H9 (cell line): ENCODE measurements at regions not wholly inside any gene's neighbourhood (a gene's known extent, or its start where the extent isn't known, plus 50 kb on each side); places are given as distances from the start of the nearest gene placed in this dataset.
A peak's percentile ranks its signal among the peaks of the same experiment; 100 is the strongest.
"Not testable (repeated sequence)": the region's sequence is repeated elsewhere in the genome, so short reads cannot be mapped to it uniquely, and the experiment has no call there.

Experiments
- DNase-seq: peaks from one replicate; pipeline ENCODE4 v3.0.0-alpha.2; 2017
- H2AFZ ChIP-seq: one replicate; pipeline ENCODE4 v1.6.1; 2013; ENCODE audit warnings: mild to moderate bottlenecking, low read length, control low read depth, moderate library complexity
- H2AK5ac ChIP-seq: 2 replicates; pipeline ENCODE4 v1.6.1; 2013; ENCODE audit warnings: low read length, control low read depth, mixed read lengths; ENCODE audit not compliant: insufficient read length
- H2BK120ac ChIP-seq: one replicate; pipeline ENCODE4 v1.6.1; 2013; ENCODE audit warnings: low read depth, mild to moderate bottlenecking, low read length, control low read depth, inconsistent platforms; ENCODE audit not compliant: poor library complexity, severe bottlenecking
- H2BK12ac ChIP-seq: 2 replicates; pipeline ENCODE4 v1.6.1; 2013; ENCODE audit warnings: low read length, control low read depth, mixed read lengths, low read depth; ENCODE audit not compliant: insufficient read length
- H2BK15ac ChIP-seq: 2 replicates; pipeline ENCODE4 v1.6.1; 2013; ENCODE audit warnings: low read depth, low read length, control low read depth
- H2BK20ac ChIP-seq: one replicate; pipeline ENCODE4 v1.6.1; 2013; ENCODE audit warnings: low read depth, mild to moderate bottlenecking, low read length, control low read depth, inconsistent platforms; ENCODE audit not compliant: poor library complexity, severe bottlenecking
- H2BK5ac ChIP-seq: 2 replicates; pipeline ENCODE4 v1.6.1; 2013; ENCODE audit warnings: low read length, control low read depth, mixed read lengths; ENCODE audit not compliant: insufficient read length
- H3K14ac ChIP-seq: 2 replicates; pipeline ENCODE4 v1.6.1; 2013; ENCODE audit warnings: low read length, control low read depth; ENCODE audit not compliant: insufficient read depth
- H3K18ac ChIP-seq: 2 replicates; pipeline ENCODE4 v1.6.1; 2013; ENCODE audit warnings: low read depth, mild to moderate bottlenecking, mixed read lengths, low read length, control low read depth; ENCODE audit not compliant: insufficient read length
- H3K23ac ChIP-seq: 2 replicates; pipeline ENCODE4 v1.6.1; 2013; ENCODE audit warnings: low read length, control low read depth, mixed read lengths, low read depth; ENCODE audit not compliant: insufficient read length
- H3K23me2 ChIP-seq: 2 replicates; pipeline ENCODE4 v1.6.1; 2013; ENCODE audit warnings: low read depth, mild to moderate bottlenecking, mixed read lengths, low read length, control low read depth; ENCODE audit not compliant: insufficient read length, poor library complexity, severe bottlenecking
- H3K27ac ChIP-seq: 2 replicates; pipeline ENCODE4 v1.5.1; 2013; ENCODE audit warnings: low read length, control low read depth, mixed read lengths, low read depth; ENCODE audit not compliant: insufficient read length
- H3K27me3 ChIP-seq: 2 replicates; pipeline ENCODE4 v1.6.1; 2013; ENCODE audit warnings: low read length, control low read depth, inconsistent platforms; ENCODE audit not compliant: insufficient read depth
- H3K4ac ChIP-seq: 2 replicates; pipeline ENCODE4 v1.6.1; 2013; ENCODE audit warnings: low read depth, mild to moderate bottlenecking, control low read depth, inconsistent platforms, low read length, moderate library complexity
- H3K4me1 ChIP-seq: 2 replicates; pipeline ENCODE4 v1.6.1; 2013; ENCODE audit warnings: low read length, control low read depth, inconsistent platforms; ENCODE audit not compliant: insufficient read depth
- H3K4me2 ChIP-seq: 2 replicates; pipeline ENCODE4 v1.6.1; 2013; ENCODE audit warnings: low read length, control low read depth, mixed read lengths; ENCODE audit not compliant: insufficient read length, insufficient read depth
- H3K56ac ChIP-seq: 2 replicates; pipeline ENCODE4 v1.6.1; 2013; ENCODE audit warnings: low read depth, mild to moderate bottlenecking, mixed read lengths, low read length, control low read depth; ENCODE audit not compliant: insufficient read length
- H3K79me1 ChIP-seq: 2 replicates; pipeline ENCODE4 v1.6.1; 2013; ENCODE audit warnings: low read depth, mild to moderate bottlenecking, moderate library complexity, low read length, control low read depth, inconsistent platforms; ENCODE audit not compliant: insufficient read depth, poor library complexity, severe bottlenecking
- H3K79me2 ChIP-seq: 2 replicates; pipeline ENCODE4 v1.6.1; 2013; ENCODE audit warnings: low read length, control low read depth, inconsistent platforms; ENCODE audit not compliant: insufficient read depth
- H3K9ac ChIP-seq: 2 replicates; pipeline ENCODE4 v1.6.1; 2013; ENCODE audit warnings: low read length, control low read depth, mixed read lengths; ENCODE audit not compliant: insufficient read length; ENCODE audit errors: extremely low read depth
- H3K9me3 ChIP-seq: one replicate; pipeline ENCODE4 v1.6.1; 2013; ENCODE audit warnings: low read depth, low read length, inconsistent platforms; ENCODE audit not compliant: control insufficient read depth
- H3T11ph ChIP-seq: one replicate; pipeline ENCODE4 v1.6.1; 2013; ENCODE audit warnings: mild to moderate bottlenecking, low read length, control low read depth, inconsistent platforms
- H4K20me1 ChIP-seq: one replicate; pipeline ENCODE4 v1.6.1; 2013; ENCODE audit not compliant: control insufficient read depth, insufficient read length, insufficient read depth
- H4K5ac ChIP-seq: 2 replicates; pipeline ENCODE4 v1.6.1; 2013; ENCODE audit warnings: low read depth, mild to moderate bottlenecking, mixed read lengths, low read length, control low read depth; ENCODE audit not compliant: insufficient read length
- H4K8ac ChIP-seq: replicated peaks from 2 replicates; pipeline ENCODE4 v1.6.1; 2013; ENCODE audit warnings: low read length, control low read depth, mixed read lengths, low read depth; ENCODE audit not compliant: insufficient read length
- H4K91ac ChIP-seq: 2 replicates; pipeline ENCODE4 v1.6.1; 2013; ENCODE audit warnings: low read depth, mild to moderate bottlenecking, moderate library complexity, mixed read lengths, low read length, control low read depth; ENCODE audit not compliant: insufficient read length
- H3K27ac Mint-ChIP-seq, 3 experiments: 2 replicates in 2 of 3; 3 replicates in 1 of 3; pipeline ENCODE4 v1.8.0; 2020 to 2021; ENCODE audit warnings: mixed read lengths in 3 of 3, mild to moderate bottlenecking in 1 of 3, moderate library complexity in 1 of 3
- H3K27me3 Mint-ChIP-seq: 2 replicates; pipeline ENCODE4 v1.8.0; 2021; ENCODE audit warnings: low read depth, mild to moderate bottlenecking, moderate library complexity, mixed read lengths
- H3K36me3 Mint-ChIP-seq, 3 experiments: 2 replicates in 2 of 3; 3 replicates in 1 of 3; pipeline ENCODE4 v1.8.0; 2020 to 2021; ENCODE audit warnings: low read depth in 3 of 3, mixed read lengths in 3 of 3; ENCODE audit not compliant: insufficient read depth in 1 of 3
- H3K4me1 Mint-ChIP-seq, 2 experiments: 2 replicates each; pipeline ENCODE4 v1.8.0; 2020; ENCODE audit warnings: mixed read lengths in 2 of 2
- H3K4me3 Mint-ChIP-seq, 2 experiments: 2 replicates in 1 of 2; 3 replicates in 1 of 2; pipeline ENCODE4 v1.8.0; 2020 to 2021; ENCODE audit warnings: mild to moderate bottlenecking in 2 of 2, mixed read lengths in 2 of 2, moderate library complexity in 1 of 2
- H3K9me3 Mint-ChIP-seq, 2 experiments: 2 replicates in 1 of 2; 3 replicates in 1 of 2; pipeline ENCODE4 v1.8.0; 2020; ENCODE audit warnings: mild to moderate bottlenecking in 2 of 2, mixed read lengths in 2 of 2, moderate library complexity in 1 of 2
- WGBS: extraction: QIAGEN DNeasy Blood & Tissue Kit; methylation state at CpG from one replicate; pipeline ENCODE4 v1.1.7; 2013; ENCODE audit warnings: missing lambda C conversion rate, low lambda C conversion rate, mixed read lengths; ENCODE audit not compliant: insufficient read length; ENCODE audit errors: extremely low coverage; 5-methylcytosine and 5-hydroxymethylcytosine counted together
- TF ChIP-seq, protein P1 (sequence below): fragments of 200-600 bp; sonication (generic); conservative IDR thresholded peaks from 3 replicates; pipeline ENCODE4 v1.8.0; 2021; ENCODE audit warnings: antibody characterized with exemption, mild to moderate bottlenecking

GRCh38 chrX:114178126-114178525, 405.8 kb upstream of the HTR2C start:
- Histone ChIP-seq H3K27ac (peak overlapping the region; percentile 84), H2BK20ac (no peak overlapping the region), H3K4me2 (no peak overlapping the region), H3K9me3 (no peaks in the 10 kb centered on the region), H3K4ac (no peak overlapping the region), H4K20me1 (no peaks in the 10 kb centered on the region), H2BK12ac (no peak overlapping the region), H3K9ac (no peak overlapping the region), H4K8ac (no peak overlapping the region), H3K14ac (no peak overlapping the region), H3K23me2 (no peaks in the 10 kb centered on the region), H3K18ac (no peak overlapping the region), H3K79me1 (no peaks in the 10 kb centered on the region), H2AK5ac (no peak overlapping the region), H2AFZ (peak overlapping the region; percentile 15), H3K79me2 (no peaks in the 10 kb centered on the region), H2BK5ac (no peak overlapping the region), H3K27me3 (no peaks in the 10 kb centered on the region), H3K4me1 (peaks cover 6% of the 10 kb centered on the region; the same call in 1 of the 2 replicates), H3K23ac (no peak overlapping the region), H2BK15ac (no peak overlapping the region), H3T11ph (no peak overlapping the region), H4K5ac (no peak overlapping the region), H3K56ac (no peak overlapping the region), H2BK120ac (no peak overlapping the region), H4K91ac (no peak overlapping the region)
- peaks cover 0 to 4% of the 10 kb centered on the region in 2 experiments; a peak in 1 of 5 replicates for H3K9me3 Mint-ChIP-seq
- DNase-seq: no peak
- TF ChIP-seq, protein P1, sequence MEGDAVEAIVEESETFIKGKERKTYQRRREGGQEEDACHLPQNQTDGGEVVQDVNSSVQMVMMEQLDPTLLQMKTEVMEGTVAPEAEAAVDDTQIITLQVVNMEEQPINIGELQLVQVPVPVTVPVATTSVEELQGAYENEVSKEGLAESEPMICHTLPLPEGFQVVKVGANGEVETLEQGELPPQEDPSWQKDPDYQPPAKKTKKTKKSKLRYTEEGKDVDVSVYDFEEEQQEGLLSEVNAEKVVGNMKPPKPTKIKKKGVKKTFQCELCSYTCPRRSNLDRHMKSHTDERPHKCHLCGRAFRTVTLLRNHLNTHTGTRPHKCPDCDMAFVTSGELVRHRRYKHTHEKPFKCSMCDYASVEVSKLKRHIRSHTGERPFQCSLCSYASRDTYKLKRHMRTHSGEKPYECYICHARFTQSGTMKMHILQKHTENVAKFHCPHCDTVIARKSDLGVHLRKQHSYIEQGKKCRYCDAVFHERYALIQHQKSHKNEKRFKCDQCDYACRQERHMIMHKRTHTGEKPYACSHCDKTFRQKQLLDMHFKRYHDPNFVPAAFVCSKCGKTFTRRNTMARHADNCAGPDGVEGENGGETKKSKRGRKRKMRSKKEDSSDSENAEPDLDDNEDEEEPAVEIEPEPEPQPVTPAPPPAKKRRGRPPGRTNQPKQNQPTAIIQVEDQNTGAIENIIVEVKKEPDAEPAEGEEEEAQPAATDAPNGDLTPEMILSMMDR: no peak
- no peaks in the 10 kb centered on the region for H3K36me3 Mint-ChIP-seq
- H3K27me3 Mint-ChIP-seq: no peaks in the 10 kb centered on the region
- no peak overlapping the region for H3K4me3 Mint-ChIP-seq
- WGBS: no CpG with 5 or more reads among the region's 2 CpGs
- H3K27ac Mint-ChIP-seq: peak overlapping the region; percentile 31 to 92 (median 91)
- H3K4me1 Mint-ChIP-seq: peaks cover 16 to 24% of the 10 kb centered on the region in 2 experiments

DNA sequence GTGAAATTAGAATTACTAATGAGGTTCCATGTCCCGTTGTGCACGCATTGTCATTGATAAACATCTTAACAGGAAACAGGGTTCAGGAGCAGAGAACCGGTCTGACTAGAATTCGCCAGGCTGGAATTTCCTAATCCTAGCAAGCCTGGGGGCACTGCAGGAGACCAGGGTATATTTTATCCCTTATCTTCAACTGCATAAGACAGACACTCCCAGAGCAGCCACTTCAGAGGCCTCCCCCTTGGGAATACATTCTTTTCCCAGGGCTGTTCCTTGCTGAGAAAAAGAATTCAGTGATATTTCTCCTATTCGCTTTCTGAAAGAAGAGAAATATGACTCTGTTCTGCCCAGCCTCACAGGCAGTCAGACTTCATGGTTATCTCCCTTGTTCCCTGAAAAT, 416.6 kb upstream of the HTR2C start:
- not testable (repeated sequence) for H3K27ac ChIP-seq, H3K23ac ChIP-seq, H3K4me3 Mint-ChIP-seq, H3K23me2 ChIP-seq, H4K20me1 ChIP-seq, H2BK120ac ChIP-seq, H3K18ac ChIP-seq, H3K4me1 ChIP-seq, H3K4me2 ChIP-seq, H3K27me3 ChIP-seq, H3K4me1 Mint-ChIP-seq, H3K14ac ChIP-seq, H3T11ph ChIP-seq, H2AFZ ChIP-seq, H4K91ac ChIP-seq, H4K8ac ChIP-seq, H3K4ac ChIP-seq, H4K5ac ChIP-seq, H2BK5ac ChIP-seq, H2BK20ac ChIP-seq, H3K9me3 ChIP-seq, H3K79me1 ChIP-seq, H2AK5ac ChIP-seq, H3K56ac ChIP-seq, H2BK12ac ChIP-seq, H3K9ac ChIP-seq, H3K79me2 ChIP-seq, H3K27me3 Mint-ChIP-seq, H2BK15ac ChIP-seq
- DNase-seq: peak; percentile 25
- Mint-ChIP-seq H3K9me3 (peaks cover 28 to 31% of the 10 kb centered on the region in 2 experiments), H3K27ac (peak overlapping the region in 1 of 3 experiments; percentile 77; a peak in 1 of 7 replicates), H3K36me3 (peaks cover 25 to 28% (median 25%) of the 10 kb centered on the region in 3 experiments)
- no CpG with 5 or more reads among the region's 5 CpGs for WGBS
